Posterior cingulate gyrus (tissue), 11 donors: ENCODE measurements at regions not wholly inside any gene's neighbourhood (a gene's known extent, or its start where the extent isn't known, plus 50 kb on each side); places are given as distances from the start of the nearest gene placed in this dataset.

ENCODE experiments used
- DNase-seq, 10 donors: peaks; one replicate each; pipeline versions ENCODE4 v3.0.0 to v3.0.0-alpha.2; 2020 to 2021; ENCODE audit warnings: mixed read lengths in 3 of 10
- intact Hi-C: fragments of 100-400 bp; cut with DNase I; formaldehyde crosslinking; loops from one replicate; pipeline ENCODE4 v1.15.1; 2023

- no peak for DNase-seq
- intact Hi-C loops, result no loop called here
Observed at GRCh38 chr15:81558056-81558455, 184.0 kb upstream of the TMC3 start.

DNA sequence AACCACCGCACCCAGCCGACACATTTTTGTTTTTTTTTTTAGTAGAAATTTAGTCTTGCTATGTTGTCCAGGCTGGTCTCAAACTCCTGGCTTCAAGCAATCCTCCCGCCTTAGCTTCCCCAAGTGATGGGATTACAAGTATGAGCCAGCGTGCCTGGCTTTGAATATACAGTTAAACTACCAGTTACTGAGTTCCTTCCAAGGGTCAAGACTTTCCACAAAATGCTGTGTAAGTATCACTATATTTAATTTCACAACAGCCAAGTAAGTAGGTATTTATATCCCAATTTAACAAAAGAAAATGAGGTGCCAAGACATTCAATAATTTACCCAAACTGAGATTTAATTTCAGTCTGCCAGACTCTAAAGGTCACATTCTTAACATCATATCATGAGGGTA lies 181.3 kb upstream of the TMC3 start:
- intact Hi-C loops, result no loop called here
- no peak for DNase-seq

DNA sequence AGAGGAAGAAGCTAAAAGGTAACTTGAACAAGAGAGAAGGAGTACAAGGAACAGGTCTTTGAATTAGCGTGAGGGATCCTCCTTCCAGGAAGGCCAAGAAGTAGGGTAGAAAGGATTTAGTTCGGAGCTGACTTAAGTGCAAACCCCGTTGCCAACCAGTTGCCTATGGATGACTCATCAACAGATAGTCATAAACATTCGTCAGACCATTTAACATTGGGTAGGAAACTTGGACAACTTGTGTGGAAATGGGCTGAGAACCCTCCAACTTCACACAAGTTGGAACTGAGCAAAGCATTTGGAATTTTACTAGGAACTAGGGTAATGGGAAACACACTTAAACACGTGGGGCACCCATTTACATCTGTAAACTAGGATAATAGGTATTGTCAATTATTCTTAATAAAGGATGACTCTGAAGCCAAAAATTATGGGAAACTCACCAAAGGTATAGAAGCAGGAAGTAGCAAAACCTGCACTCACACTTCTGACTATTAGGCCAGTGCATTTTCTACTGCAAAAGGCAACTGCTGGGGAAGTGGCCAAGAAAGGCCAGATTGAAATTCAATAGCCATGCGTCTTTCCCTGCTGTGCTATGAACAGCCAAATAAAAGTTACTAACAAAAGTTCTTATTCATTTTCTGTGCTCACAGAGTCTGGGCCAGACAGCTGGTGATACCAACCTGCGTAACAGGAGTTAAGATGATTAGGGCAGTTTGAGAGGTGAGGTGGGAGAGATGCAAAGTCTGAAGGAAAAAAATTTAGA lies 174.5 kb upstream of the TMC3 start:
- intact Hi-C loops, result no loop called here
- DNase-seq, result no peak

- no peak for DNase-seq
- intact Hi-C loops, result no loop called here
Observed at GRCh38 chr15:81547521-81548132, 173.6 kb upstream of the TMC3 start.

DNA sequence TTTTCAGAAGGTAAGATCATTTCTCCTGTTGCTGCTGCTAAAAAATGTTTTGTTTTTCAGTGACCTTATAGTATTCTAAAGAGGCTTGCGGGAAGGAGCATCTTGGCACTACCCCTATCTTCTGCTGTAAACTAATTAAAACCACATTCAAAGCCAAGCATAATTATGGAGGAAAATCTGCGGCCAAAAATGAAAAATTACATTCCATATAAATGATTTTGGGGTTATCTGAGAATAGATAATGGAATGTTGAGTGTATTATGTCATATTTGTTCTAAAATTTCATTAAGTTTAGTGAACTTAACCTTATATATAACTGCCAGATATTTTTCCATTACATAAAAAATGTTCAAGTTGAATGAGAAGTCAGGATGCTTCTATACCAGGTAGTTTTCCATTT lies 170.4 kb upstream of the TMC3 start:
- intact Hi-C loops, result no loop called here
- DNase-seq, result no peak

- intact Hi-C loops, result no loop called here
- DNase-seq, result no peak
Observed at GRCh38 chr15:81540909-81541308, 166.9 kb upstream of the TMC3 start.

- intact Hi-C loops, result no loop called here
- DNase-seq, result no peak
Observed at GRCh38 chr15:81536356-81536755, 162.3 kb upstream of the TMC3 start.

- DNase-seq, result no peak
- intact Hi-C loops, result no loop called here
Observed at GRCh38 chr15:81534124-81534523, 160.1 kb upstream of the TMC3 start.

DNA sequence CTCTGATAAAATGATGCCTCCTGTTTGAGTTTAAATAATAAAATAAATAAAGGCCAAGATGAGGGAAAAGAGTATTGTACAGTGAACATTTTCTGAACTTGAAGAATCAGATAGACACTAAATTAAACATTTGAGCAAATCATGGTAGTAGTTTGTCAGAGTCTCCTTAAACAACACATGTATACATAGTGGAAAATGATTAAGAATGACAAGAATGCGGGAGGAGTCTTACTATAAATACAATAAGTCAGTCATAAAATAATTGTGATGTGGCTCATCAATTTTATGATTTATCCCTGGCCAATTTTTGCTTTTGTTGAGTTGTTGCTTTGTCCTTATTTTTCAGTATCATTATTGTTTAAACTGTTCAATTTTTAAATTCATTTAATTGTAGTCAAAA lies 158.0 kb upstream of the TMC3 start:
- DNase-seq, result no peak
- intact Hi-C loops, result no loop called here

DNA sequence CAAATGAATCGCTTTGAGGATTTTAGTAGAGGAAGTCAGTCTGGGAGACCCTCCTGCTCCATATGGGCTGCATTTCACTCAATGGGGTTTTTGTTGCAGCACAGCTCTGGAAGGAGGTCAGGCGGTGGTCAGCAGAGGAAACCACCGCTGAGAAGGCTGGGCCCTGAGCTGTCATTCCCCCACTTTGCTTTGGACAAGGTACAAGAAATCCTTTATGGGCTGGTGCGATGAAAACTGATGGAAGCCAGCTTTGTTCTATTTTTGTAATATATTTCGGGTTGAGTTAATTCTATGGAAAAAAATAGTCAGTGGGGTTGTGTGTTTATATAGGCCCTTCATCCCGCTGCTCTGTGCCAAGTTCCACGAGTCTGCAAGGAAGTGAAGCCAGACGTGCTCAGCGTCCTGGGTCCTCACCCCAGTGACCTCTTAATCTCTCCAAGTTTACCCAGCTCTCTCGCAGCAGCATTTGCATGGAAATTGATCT lies 157.1 kb upstream of the TMC3 start:
- DNase-seq, result no peak
- intact Hi-C loops, result no loop called here

DNA sequence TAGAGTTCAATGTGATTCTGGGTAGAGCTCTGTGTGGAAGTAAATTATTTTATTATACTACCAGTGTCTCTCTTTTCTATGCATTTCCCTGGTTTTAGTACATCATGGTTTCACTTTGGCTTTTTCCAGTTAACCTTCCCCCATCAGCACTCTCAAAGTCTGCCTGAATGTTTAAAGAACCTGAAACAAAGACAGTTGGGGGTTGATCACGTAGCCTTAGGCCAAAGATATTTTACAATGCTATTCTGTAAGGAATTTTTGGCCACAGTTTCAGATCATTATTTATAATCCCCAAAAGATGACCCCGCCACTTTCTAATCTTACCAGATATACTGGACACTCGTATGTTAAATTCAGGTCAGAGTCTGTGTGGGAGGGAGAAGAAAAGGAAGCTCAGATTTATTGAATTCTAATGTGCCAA lies 156.3 kb upstream of the TMC3 start:
- no peak for DNase-seq
- intact Hi-C loops, result no loop called here

DNA sequence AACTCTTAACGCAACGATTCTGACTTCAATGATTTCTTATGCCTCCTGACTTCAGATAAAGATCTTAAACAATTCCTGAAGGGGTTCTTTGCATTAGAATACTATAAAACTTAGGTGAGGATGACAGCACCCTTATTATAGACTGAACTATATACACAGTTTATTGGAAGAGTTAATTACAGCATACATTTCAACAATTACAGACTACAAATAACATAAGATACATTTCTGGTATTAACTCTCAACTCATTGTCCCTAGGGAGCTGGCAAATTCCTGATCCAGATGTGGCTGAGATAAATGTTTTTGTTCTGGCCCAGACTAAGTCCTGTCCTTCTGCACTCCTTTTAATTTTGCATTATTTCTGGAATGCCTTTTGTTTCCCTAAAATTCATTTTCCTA lies 155.5 kb upstream of the TMC3 start:
- DNase-seq, result no peak
- intact Hi-C loops, result no loop called here

DNA sequence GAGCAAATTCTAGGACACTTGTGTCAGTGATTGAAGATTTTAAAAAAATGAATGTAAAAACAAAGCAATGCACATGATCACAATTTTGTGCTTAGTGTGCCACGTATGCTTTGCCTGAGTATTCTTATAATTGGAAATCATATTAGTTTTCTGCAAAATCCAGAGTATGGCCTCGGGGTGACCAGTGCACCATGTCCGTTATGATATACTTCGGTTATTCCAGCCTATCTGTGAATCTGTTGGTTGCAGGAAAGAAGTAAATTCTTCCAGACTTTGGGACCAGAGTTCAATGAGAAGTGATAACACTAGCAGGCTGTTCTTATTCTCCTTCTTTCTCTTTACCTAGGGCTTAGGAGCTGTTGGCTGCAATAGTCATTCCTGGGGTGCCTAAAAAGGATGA lies 152.0 kb upstream of the TMC3 start:
- intact Hi-C loops, result no loop called here

DNA sequence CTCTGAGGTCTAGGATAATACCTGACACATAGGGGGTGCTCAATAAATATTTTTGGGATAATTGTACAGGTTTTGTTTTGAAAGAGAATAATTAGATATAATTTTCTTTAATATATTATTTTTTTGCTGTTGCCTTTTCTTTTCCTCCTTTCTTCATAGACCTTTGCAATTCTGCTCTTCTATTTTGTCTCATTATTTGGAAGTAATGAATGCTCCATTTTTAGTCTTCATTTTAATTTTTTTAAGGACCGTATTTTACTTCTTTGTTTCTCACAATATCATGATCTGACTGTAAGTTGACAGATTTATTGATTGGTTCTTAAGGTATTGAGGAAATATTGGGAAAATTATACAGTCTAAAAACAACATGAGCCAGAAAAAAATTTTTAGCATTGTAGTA lies 150.5 kb upstream of the TMC3 start:
- intact Hi-C loops, result no loop called here
- DNase-seq, result no peak

More for the DNA sequence above, 152.0 kb upstream of the TMC3 start:
- DNase-seq, result no peak

DNA sequence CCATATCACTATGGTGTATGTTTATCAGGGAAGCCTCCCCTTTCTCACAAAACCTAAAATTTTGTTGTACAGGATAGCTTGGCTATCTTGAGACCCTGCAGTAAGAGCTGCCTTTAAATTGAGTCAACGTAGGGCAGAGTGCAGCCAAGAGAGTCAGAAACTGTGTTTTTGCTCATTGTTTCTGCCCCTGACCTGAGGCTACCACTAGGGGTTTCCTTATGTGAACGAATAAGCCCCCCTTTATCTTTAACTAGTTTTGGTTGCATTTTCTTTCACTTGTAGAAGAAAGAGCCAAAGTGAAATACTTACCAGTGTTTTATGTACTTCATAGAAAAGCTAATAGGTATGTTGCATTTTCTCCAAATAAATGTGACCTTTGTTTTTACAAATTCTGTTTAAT lies 149.9 kb upstream of the TMC3 start:
- intact Hi-C loops, result no loop called here
- DNase-seq, result no peak

DNA sequence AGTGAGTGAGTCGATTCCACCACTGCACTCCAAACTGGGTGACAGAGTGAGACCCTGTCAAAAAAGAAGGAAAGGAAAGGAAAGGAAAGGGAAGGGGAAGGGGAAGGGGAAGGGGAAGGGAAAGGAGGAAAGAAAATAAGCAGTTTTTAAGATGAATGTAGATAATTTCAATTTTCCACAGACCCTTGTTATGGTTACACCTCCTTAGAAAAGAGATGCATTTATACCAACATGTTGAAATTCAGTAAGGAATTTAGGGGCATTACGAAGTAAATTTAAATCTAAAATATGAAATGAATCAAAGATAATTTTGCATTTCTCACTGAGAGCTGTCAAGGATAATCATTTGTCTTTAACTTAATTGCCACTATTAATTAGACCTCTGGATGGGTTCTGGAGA lies 146.5 kb upstream of the TMC3 start:
- intact Hi-C loops, result no loop called here
- no peak for DNase-seq

GRCh38 chr15:81516461-81516860 lies 142.4 kb upstream of the TMC3 start:
- intact Hi-C loops, result no loop called here
- DNase-seq, result no peak

DNA sequence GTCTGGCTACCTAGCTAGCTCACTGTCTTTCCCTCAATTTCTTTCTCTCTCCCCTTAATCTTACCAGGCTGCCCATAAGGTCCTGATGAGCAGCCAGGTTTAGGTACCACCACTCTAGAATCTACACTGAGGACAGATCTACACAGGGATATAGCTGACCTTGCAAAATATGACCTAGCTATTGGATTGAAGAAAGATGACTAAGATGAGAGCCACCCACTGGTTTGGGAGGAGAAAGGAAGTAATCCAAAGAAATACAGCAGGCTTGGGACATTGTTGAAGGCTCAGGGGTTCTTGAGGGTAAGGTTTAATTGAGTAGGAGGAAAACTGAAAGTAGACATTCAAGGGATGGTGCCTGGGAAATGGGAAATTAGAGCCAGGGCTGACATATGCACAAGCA lies 142.0 kb upstream of the TMC3 start:
- no peak for DNase-seq
- intact Hi-C loops, result no loop called here

- DNase-seq, result no peak
- intact Hi-C loops, result no loop called here
Observed at GRCh38 chr15:81514725-81515124, 140.7 kb upstream of the TMC3 start.

GRCh38 chr15:81511138-81511537 lies 137.1 kb upstream of the TMC3 start:
- DNase-seq, result no peak
- intact Hi-C loops, result no loop called here

GRCh38 chr15:81507831-81508230 lies 133.8 kb upstream of the TMC3 start:
- no peak for DNase-seq
- intact Hi-C loops, result no loop called here

DNA sequence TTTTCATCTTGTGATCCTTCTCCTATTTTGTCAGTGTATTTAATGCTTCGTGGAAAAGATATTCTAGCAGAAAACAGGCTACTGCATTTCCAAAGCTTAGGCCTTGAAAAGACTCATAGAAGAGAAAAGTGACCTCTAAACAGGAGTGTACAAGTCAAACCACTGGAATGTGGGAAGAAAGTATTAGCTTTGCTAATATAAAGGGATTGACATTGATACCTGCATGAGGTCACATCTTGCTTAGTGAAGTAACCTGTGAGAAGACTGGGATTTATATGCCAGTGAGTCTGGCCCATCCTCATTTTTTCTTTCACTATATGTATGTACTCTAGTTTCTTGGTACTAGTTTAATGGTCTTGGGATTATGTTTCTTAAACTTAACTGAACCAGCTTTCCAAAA lies 132.9 kb upstream of the TMC3 start:
- intact Hi-C loops, result no loop called here
- DNase-seq, result no peak
